ENCODE measurements at regions not wholly inside any gene's neighbourhood (a gene's known extent, or its start where the extent isn't known, plus 50 kb on each side); places are given as distances from the start of the nearest gene placed in this dataset.

DNA sequence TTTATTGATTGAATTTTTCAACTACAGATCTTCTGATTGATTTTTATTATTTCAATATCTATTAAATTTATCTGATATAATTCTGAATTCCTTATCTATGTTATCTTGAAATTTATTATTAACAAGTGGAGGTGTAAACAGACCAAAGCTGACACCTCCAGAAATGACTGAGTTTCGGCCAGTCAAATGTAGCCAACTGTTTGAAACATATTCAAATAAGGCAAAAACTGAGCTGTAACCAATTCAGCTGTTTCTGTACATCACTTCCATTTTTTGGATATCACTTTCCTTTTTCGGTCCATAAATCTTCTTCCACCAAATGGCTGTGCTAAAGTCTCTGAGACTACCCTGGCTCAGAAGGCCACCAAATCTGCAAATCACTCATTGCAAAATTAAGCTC lies 2127.3 kb upstream of the AGA start:
- no peak for DNase-seq
- H3K27me3 Mint-ChIP-seq (ENCODE audit: low read depth in 3 of 3) = peaks cover 0 to 5% (median 0%) of the 10 kb centered on the region in 3 donors
- H3K4me3 Mint-ChIP-seq = no peak overlapping the region
- no peaks in the 10 kb centered on the region for H3K36me3 Mint-ChIP-seq
- no peak overlapping the region for H3K27ac ChIP-seq (ENCODE audit: low read depth in 1 of 2, low read length in 2 of 2)
- H3K4me3 ChIP-seq (replicated peaks in 1 of 3; ENCODE audit: low read depth in 2 of 3, low read length in 3 of 3) = no peak overlapping the region
- no peak overlapping the region for H2AFZ ChIP-seq (ENCODE audit: insufficient read depth, low read depth, low read length, poor library complexity, severe bottlenecking)
- no peak overlapping the region for H3K27ac Mint-ChIP-seq
- no peak overlapping the region for H3K9ac ChIP-seq (ENCODE audit: insufficient read depth, low read length, poor library complexity, severe bottlenecking)
- no peaks in the 10 kb centered on the region for H3K79me2 ChIP-seq (ENCODE audit: insufficient read depth, low read length)
- H4K20me1 ChIP-seq (ENCODE audit: insufficient read depth, low read length) = no peaks in the 10 kb centered on the region
- TF ChIP-seq, protein P1, sequence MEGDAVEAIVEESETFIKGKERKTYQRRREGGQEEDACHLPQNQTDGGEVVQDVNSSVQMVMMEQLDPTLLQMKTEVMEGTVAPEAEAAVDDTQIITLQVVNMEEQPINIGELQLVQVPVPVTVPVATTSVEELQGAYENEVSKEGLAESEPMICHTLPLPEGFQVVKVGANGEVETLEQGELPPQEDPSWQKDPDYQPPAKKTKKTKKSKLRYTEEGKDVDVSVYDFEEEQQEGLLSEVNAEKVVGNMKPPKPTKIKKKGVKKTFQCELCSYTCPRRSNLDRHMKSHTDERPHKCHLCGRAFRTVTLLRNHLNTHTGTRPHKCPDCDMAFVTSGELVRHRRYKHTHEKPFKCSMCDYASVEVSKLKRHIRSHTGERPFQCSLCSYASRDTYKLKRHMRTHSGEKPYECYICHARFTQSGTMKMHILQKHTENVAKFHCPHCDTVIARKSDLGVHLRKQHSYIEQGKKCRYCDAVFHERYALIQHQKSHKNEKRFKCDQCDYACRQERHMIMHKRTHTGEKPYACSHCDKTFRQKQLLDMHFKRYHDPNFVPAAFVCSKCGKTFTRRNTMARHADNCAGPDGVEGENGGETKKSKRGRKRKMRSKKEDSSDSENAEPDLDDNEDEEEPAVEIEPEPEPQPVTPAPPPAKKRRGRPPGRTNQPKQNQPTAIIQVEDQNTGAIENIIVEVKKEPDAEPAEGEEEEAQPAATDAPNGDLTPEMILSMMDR (IDR thresholded peaks at IDR 0.05) = no peak
- H3K9me3 Mint-ChIP-seq = peaks cover 5 to 24% (median 19%) of the 10 kb centered on the region in 7 donors
- no peaks in the 10 kb centered on the region for H3K4me1 Mint-ChIP-seq
- H3K9me3 ChIP-seq (replicated peaks in 1 of 2; ENCODE audit: control insufficient read depth in 1 of 2, insufficient read depth in 1 of 2, low read length in 2 of 2) = peaks cover 9 to 16% of the 10 kb centered on the region in 2 donors
- H3K36me3 ChIP-seq (replicated peaks in 1 of 2; ENCODE audit: control insufficient read depth in 1 of 2, insufficient read depth in 2 of 2, low read length in 2 of 2) = no peaks in the 10 kb centered on the region
- H3K4me2 ChIP-seq (replicated peaks; ENCODE audit: extremely low read depth, low read length, poor library complexity, severe bottlenecking) = no peak overlapping the region
- no peaks in the 10 kb centered on the region for H3K4me1 ChIP-seq (ENCODE audit: control insufficient read depth in 1 of 2, insufficient read depth in 2 of 2, low read length in 2 of 2)
- intact Hi-C loops (cut with micrococcal nuclease) = no loop called here
- WGBS (ENCODE audit: insufficient coverage) = 44% methylated on average over 2 of the region's 2 CpGs
- no peaks in the 10 kb centered on the region for H3K27me3 ChIP-seq (ENCODE audit: control insufficient read depth in 2 of 2, insufficient read depth in 2 of 2, low read length in 2 of 2)

DNA sequence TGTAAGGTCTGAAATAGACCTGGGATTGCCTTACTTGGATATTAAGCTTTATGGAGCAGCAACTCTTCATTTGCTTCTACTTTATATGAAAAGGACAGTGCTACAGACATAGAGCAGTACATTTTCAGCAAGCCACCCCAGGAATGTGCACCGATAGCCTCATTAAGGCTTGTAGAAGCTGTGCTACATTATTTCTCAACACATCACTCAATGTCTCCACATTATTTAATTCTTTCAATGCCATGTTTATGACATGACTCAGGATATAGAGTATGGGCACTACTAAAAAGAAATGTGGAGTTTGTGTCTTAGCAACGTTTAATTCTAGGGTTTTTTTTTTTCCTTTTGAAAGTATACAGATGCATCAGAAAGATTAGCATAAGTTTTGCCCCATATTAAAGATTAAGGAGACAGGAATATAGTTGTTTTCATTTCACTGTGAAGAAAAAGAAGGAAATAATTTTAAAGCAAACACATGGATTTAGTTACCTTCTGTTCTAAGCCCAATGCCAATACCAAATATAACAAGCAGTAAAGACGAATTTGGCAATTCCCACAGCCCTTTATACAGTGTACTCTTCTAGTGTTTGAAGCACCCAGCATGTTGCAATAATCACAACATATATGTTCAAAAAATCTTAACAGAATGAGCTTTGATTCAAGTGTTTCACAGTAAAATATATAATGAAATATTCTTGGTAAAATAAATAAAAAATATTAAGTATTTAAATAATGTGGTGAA lies 2140.1 kb upstream of the AGA start:
- Mint-ChIP-seq H3K9me3 (peaks cover 0 to 5% (median 4%) of the 10 kb centered on the region in 7 donors), H3K27me3 (ENCODE audit: low read depth in 3 of 3) (peaks cover 0 to 1% (median 0%) of the 10 kb centered on the region in 3 donors)
- intact Hi-C loops (cut with micrococcal nuclease) = no loop called here

More for the DNA sequence above, 2140.1 kb upstream of the AGA start:
- TF ChIP-seq, protein P1 (IDR thresholded peaks at IDR 0.05) = no peak
- Histone ChIP-seq H3K36me3 (replicated peaks in 1 of 2; ENCODE audit: control insufficient read depth in 1 of 2, insufficient read depth in 2 of 2, low read length in 2 of 2) (no peaks in the 10 kb centered on the region), H3K9ac (ENCODE audit: insufficient read depth, low read length, poor library complexity, severe bottlenecking) (no peak overlapping the region), H3K4me2 (replicated peaks; ENCODE audit: extremely low read depth, low read length, poor library complexity, severe bottlenecking) (no peak overlapping the region), H4K20me1 (ENCODE audit: insufficient read depth, low read length) (no peaks in the 10 kb centered on the region), H3K27me3 (ENCODE audit: control insufficient read depth in 2 of 2, insufficient read depth in 2 of 2, low read length in 2 of 2) (no peaks in the 10 kb centered on the region), H3K9me3 (replicated peaks in 1 of 2; ENCODE audit: control insufficient read depth in 1 of 2, insufficient read depth in 1 of 2, low read length in 2 of 2) (no peaks in the 10 kb centered on the region), H3K4me3 (replicated peaks in 1 of 3; ENCODE audit: low read depth in 2 of 3, low read length in 3 of 3) (no peak overlapping the region), H3K79me2 (ENCODE audit: insufficient read depth, low read length) (no peaks in the 10 kb centered on the region), H2AFZ (ENCODE audit: insufficient read depth, low read depth, low read length, poor library complexity, severe bottlenecking) (no peak overlapping the region), H3K27ac (ENCODE audit: low read depth in 1 of 2, low read length in 2 of 2) (no peak overlapping the region), H3K4me1 (ENCODE audit: control insufficient read depth in 1 of 2, insufficient read depth in 2 of 2, low read length in 2 of 2) (no peaks in the 10 kb centered on the region)
- Mint-ChIP-seq H3K4me3 (no peak overlapping the region), H3K36me3 (no peaks in the 10 kb centered on the region), H3K27ac (no peak overlapping the region), H3K4me1 (no peaks in the 10 kb centered on the region)
- no CpG with 5 or more reads among the region's 3 CpGs for whole genome bisulfite sequencing (ENCODE audit: insufficient coverage)
- DNase-seq = no peak

All from CD14-positive monocyte (primary cell).